HL-60 (cell line): ENCODE measurements at regions not wholly inside any gene's neighbourhood (a gene's known extent, or its start where the extent isn't known, plus 50 kb on each side); places are given as distances from the start of the nearest gene placed in this dataset.

Experiments
- CTCF ChIP-seq: IDR thresholded peaks from one replicate; pipeline ENCODE4 v1.5.1; 2011; ENCODE audit warnings: low read length, control low read depth, inconsistent platforms; ENCODE audit not compliant: insufficient read depth
- REST ChIP-seq: IDR thresholded peaks from 2 replicates; pipeline ENCODE4 v1.6.1; 2012; ENCODE audit warnings: low read depth; ENCODE audit not compliant: insufficient replicate concordance
- SPI1 ChIP-seq: IDR thresholded peaks from 2 replicates; pipeline ENCODE4 v1.6.1; 2012; ENCODE audit warnings: low read depth, mild to moderate bottlenecking, borderline replicate concordance

- no peak for TF ChIP-seq SPI1
- TF ChIP-seq REST: no peak
- no peak for TF ChIP-seq CTCF
Measured at GRCh38 chr16:5220705-5221104, 123.1 kb upstream of the EEF2KMT start.
